ENCODE measurements at regions not wholly inside any gene's neighbourhood (a gene's known extent, or its start where the extent isn't known, plus 50 kb on each side); places are given as distances from the start of the nearest gene placed in this dataset.

DNA sequence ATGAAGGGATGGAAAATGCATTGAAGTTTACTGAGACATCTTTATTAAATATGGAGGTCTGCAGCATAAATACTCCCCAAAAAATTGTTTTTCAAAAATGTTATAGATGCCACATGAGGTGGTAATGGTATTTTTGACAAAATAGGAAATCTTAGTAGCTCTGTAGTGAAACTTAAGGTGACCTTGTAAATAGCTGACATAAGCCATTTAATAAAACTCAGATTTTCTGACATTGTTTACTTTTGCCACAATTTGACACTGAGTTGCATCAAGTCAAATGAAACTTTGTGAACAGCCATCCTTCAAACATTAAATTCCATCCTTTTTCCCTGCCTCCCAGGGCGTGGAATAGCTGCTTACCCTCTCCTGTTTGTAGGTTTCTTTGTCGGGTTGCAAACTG, 953.1 kb downstream of the PCDH17 start:
- Histone ChIP-seq H3K36me3 (ENCODE audit: control insufficient read depth in 2 of 2, insufficient read depth in 2 of 2, low read length in 1 of 2) (no peaks in the 10 kb centered on the region), H3K4me1 (ENCODE audit: control insufficient read depth, insufficient read depth, low read length) (no peaks in the 10 kb centered on the region), H3K9ac (ENCODE audit: control insufficient read depth, insufficient read depth, low read length) (no peak overlapping the region), H3K27ac (ENCODE audit: control insufficient read depth, insufficient read depth) (no peak overlapping the region), H3K4me2 (ENCODE audit: control insufficient read depth, insufficient read depth) (no peak overlapping the region), H2AFZ (ENCODE audit: control insufficient read depth, low read depth, low read length) (no peak overlapping the region), H3K79me2 (ENCODE audit: control insufficient read depth, insufficient read depth, low read length) (no peaks in the 10 kb centered on the region), H4K20me1 (ENCODE audit: control insufficient read depth, insufficient read depth) (no peaks in the 10 kb centered on the region), H3K9me3 (replicated peaks; ENCODE audit: control insufficient read depth, insufficient read depth, low read length) (no peaks in the 10 kb centered on the region), H3K4me3 (no peak overlapping the region), H3K27me3 (replicated peaks in 1 of 2; ENCODE audit: control insufficient read depth in 2 of 2, insufficient read depth in 2 of 2, low read length in 1 of 2) (no peaks in the 10 kb centered on the region)
- 2% methylated on average over 2 of the region's 2 CpGs for WGBS (ENCODE audit: insufficient coverage, insufficient replicate concordance, low lambda C conversion rate, missing lambda C conversion rate)
- TF ChIP-seq NFIC (IDR thresholded peaks at IDR 0.05; ENCODE audit: low read depth, low read length), result no peak
- ChIA-PET POLR2A (interaction anchor here (1.1 kb wide), 1 partner anchor 34 kb away, joined by 5 read pairs; no protein-coding TSS in a partner anchor), CTCF (no interaction called here), SMC1A (ENCODE audit: uncharacterized antibody, unreplicated experiment) (interaction anchor here (0.7 to 1.4 kb wide), 2 partner anchors 33 to 85 kb away, joined by 3 to 4 read pairs; no protein-coding TSS in a partner anchor), RAD21 (ENCODE audit: unreplicated experiment) (interaction anchor here (1.4 to 1.5 kb wide), 2 partner anchors 38 to 308 kb away, joined by 4 read pairs; no protein-coding TSS in a partner anchor)
- in situ Hi-C loops (cut with MboI), result no loop called here
- DNase-seq (ENCODE audit: low read depth, low spot score) (no peak), FAIRE-seq (no peak), ATAC-seq (no peak)
- no TSS peak for BruUV-seq (replicated peaks)
- intact Hi-C loops (cut with micrococcal nuclease; ENCODE audit: unreplicated experiment), result no loop called here

- H3K4me1 ChIP-seq (ENCODE audit: control insufficient read depth, insufficient read depth, low read length), result no peaks in the 10 kb centered on the region
- H3K9ac ChIP-seq (ENCODE audit: control insufficient read depth, insufficient read depth, low read length), result no peak overlapping the region
- BruUV-seq (replicated peaks), result no TSS peak
- POLR2A ChIA-PET, result interaction anchor here (0.7 kb wide), 1 partner anchor 293 kb away, joined by 3 read pairs; no protein-coding TSS in a partner anchor
- 29% methylated on average over 2 of the region's 2 CpGs for WGBS (ENCODE audit: insufficient coverage, insufficient replicate concordance, low lambda C conversion rate, missing lambda C conversion rate)
- H3K9me3 ChIP-seq (replicated peaks; ENCODE audit: control insufficient read depth, insufficient read depth, low read length), result no peaks in the 10 kb centered on the region
- no peak for FAIRE-seq
- peak; percentile 98 for ATAC-seq
- H3K79me2 ChIP-seq (ENCODE audit: control insufficient read depth, insufficient read depth, low read length), result no peaks in the 10 kb centered on the region
- intact Hi-C loops (cut with micrococcal nuclease; ENCODE audit: unreplicated experiment), result loop anchor here (2.0 kb wide), 1 partner anchor 368 kb away; no protein-coding TSS in a partner anchor
- in situ Hi-C loops (cut with MboI), result no loop called here
- H3K27ac ChIP-seq (ENCODE audit: control insufficient read depth, insufficient read depth), result no peak overlapping the region
- no peaks in the 10 kb centered on the region for H4K20me1 ChIP-seq (ENCODE audit: control insufficient read depth, insufficient read depth)
- H3K27me3 ChIP-seq (replicated peaks in 1 of 2; ENCODE audit: control insufficient read depth in 2 of 2, insufficient read depth in 2 of 2, low read length in 1 of 2), result no peaks in the 10 kb centered on the region
- DNase-seq (ENCODE audit: low read depth, low spot score), result peak; percentile 9
- no peaks in the 10 kb centered on the region for H3K36me3 ChIP-seq (ENCODE audit: control insufficient read depth in 2 of 2, insufficient read depth in 2 of 2, low read length in 1 of 2)
- CTCF ChIA-PET, result no interaction called here
- H2AFZ ChIP-seq (ENCODE audit: control insufficient read depth, low read depth, low read length), result no peak overlapping the region
- RAD21 ChIA-PET (ENCODE audit: unreplicated experiment), result no interaction called here
- no peak overlapping the region for H3K4me2 ChIP-seq (ENCODE audit: control insufficient read depth, insufficient read depth)
- SMC1A ChIA-PET (ENCODE audit: uncharacterized antibody, unreplicated experiment), result no interaction called here
- H3K4me3 ChIP-seq, result no peak overlapping the region
- TF ChIP-seq ZNF207 (IDR thresholded peaks at IDR 0.05; ENCODE audit: borderline replicate concordance), result 0 out of 2 replicates have a peak, but pooled peaks have one; percentile 53
- TF ChIP-seq RUNX3 (IDR thresholded peaks at IDR 0.05; ENCODE audit: low read length), result peak; percentile 42; the same call in 1 of the 2 replicates
- no peak for TF ChIP-seq TCF7 (IDR thresholded peaks at IDR 0.05; ENCODE audit: borderline replicate concordance)
- TF ChIP-seq, protein P1, sequence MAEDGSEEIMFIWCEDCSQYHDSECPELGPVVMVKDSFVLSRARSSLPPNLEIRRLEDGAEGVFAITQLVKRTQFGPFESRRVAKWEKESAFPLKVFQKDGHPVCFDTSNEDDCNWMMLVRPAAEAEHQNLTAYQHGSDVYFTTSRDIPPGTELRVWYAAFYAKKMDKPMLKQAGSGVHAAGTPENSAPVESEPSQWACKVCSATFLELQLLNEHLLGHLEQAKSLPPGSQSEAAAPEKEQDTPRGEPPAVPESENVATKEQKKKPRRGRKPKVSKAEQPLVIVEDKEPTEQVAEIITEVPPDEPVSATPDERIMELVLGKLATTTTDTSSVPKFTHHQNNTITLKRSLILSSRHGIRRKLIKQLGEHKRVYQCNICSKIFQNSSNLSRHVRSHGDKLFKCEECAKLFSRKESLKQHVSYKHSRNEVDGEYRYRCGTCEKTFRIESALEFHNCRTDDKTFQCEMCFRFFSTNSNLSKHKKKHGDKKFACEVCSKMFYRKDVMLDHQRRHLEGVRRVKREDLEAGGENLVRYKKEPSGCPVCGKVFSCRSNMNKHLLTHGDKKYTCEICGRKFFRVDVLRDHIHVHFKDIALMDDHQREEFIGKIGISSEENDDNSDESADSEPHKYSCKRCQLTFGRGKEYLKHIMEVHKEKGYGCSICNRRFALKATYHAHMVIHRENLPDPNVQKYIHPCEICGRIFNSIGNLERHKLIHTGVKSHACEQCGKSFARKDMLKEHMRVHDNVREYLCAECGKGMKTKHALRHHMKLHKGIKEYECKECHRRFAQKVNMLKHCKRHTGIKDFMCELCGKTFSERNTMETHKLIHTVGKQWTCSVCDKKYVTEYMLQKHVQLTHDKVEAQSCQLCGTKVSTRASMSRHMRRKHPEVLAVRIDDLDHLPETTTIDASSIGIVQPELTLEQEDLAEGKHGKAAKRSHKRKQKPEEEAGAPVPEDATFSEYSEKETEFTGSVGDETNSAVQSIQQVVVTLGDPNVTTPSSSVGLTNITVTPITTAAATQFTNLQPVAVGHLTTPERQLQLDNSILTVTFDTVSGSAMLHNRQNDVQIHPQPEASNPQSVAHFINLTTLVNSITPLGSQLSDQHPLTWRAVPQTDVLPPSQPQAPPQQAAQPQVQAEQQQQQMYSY (CRISPR knock-in tag; IDR thresholded peaks at IDR 0.05), result no peak
- no peak for TF ChIP-seq PML (IDR thresholded peaks at IDR 0.05; ENCODE audit: low read length)
- no peak for TF ChIP-seq POLR2AphosphoS5 (IDR thresholded peaks at IDR 0.05; ENCODE audit: low read length)
- TF ChIP-seq HDGF (IDR thresholded peaks at IDR 0.05), result no peak
- TF ChIP-seq SPI1 (IDR thresholded peaks at IDR 0.05; ENCODE audit: borderline replicate concordance, insufficient read depth, low read depth, low read length), result peak; percentile 97
- peak; percentile 96 for TF ChIP-seq NBN (IDR thresholded peaks at IDR 0.05)
- TF ChIP-seq E2F4 (IDR thresholded peaks at IDR 0.05; ENCODE audit: low read depth, low read length), result no peak
- TF ChIP-seq, protein P2, sequence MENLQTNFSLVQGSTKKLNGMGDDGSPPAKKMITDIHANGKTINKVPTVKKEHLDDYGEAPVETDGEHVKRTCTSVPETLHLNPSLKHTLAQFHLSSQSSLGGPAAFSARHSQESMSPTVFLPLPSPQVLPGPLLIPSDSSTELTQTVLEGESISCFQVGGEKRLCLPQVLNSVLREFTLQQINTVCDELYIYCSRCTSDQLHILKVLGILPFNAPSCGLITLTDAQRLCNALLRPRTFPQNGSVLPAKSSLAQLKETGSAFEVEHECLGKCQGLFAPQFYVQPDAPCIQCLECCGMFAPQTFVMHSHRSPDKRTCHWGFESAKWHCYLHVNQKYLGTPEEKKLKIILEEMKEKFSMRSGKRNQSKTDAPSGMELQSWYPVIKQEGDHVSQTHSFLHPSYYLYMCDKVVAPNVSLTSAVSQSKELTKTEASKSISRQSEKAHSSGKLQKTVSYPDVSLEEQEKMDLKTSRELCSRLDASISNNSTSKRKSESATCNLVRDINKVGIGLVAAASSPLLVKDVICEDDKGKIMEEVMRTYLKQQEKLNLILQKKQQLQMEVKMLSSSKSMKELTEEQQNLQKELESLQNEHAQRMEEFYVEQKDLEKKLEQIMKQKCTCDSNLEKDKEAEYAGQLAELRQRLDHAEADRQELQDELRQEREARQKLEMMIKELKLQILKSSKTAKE (IDR thresholded peaks at IDR 0.05; ENCODE audit: low read depth, poor library complexity, severe bottlenecking), result peak; percentile 55
These were observed 955.6 kb downstream of the PCDH17 start for GRCh38 chr13:58587183-58587582.
